Prostate gland (tissue), 2 donors: ENCODE measurements at regions not wholly inside any gene's neighbourhood (a gene's known extent, or its start where the extent isn't known, plus 50 kb on each side); places are given as distances from the start of the nearest gene placed in this dataset.

Experiments used
- POLR2A ChIP-seq: fragments of 450-650 bp; IDR thresholded peaks from one replicate; pipeline ENCODE4 v1.6.1; 2016; ENCODE audit warnings: antibody characterized with exemption, mild to moderate bottlenecking
- TF ChIP-seq, protein P1 (sequence below), 4 experiments: fragments of 200-600 bp in 2 of 4; fragments of 450-650 bp in 2 of 4; sonication (generic) in 2 of 4; IDR thresholded peaks; 1 replicate in 3 of 4; 2 replicates in 1 of 4; pipeline ENCODE4 v1.5.1; 2016 to 2019; ENCODE audit warnings: antibody characterized with exemption in 4 of 4, mild to moderate bottlenecking in 2 of 4, moderate library complexity in 2 of 4

DNA sequence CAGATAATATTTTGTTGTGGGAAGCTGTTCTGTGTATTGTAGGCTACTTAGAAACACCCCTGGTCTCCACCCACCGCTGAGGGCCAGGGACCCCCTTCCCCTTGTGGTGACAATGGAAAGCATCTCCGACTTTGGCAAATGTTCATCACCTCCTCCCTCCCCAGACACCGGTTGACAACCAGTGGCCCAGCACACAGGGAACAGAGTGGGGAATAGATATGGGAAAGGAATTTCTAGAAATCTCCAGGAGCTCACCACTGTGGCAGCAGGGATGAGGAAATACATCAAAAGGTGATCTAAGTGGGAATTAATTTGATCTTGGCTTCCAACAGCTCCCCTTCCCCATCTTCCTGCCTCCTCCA, 257.3 kb upstream of the FOXQ1 start:
- TF ChIP-seq, protein P1, sequence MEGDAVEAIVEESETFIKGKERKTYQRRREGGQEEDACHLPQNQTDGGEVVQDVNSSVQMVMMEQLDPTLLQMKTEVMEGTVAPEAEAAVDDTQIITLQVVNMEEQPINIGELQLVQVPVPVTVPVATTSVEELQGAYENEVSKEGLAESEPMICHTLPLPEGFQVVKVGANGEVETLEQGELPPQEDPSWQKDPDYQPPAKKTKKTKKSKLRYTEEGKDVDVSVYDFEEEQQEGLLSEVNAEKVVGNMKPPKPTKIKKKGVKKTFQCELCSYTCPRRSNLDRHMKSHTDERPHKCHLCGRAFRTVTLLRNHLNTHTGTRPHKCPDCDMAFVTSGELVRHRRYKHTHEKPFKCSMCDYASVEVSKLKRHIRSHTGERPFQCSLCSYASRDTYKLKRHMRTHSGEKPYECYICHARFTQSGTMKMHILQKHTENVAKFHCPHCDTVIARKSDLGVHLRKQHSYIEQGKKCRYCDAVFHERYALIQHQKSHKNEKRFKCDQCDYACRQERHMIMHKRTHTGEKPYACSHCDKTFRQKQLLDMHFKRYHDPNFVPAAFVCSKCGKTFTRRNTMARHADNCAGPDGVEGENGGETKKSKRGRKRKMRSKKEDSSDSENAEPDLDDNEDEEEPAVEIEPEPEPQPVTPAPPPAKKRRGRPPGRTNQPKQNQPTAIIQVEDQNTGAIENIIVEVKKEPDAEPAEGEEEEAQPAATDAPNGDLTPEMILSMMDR (IDR thresholded peaks at IDR 0.05) = no peak
- no peak for TF ChIP-seq POLR2A
